Liver (tissue), 8 donors: ENCODE measurements at regions not wholly inside any gene's neighbourhood (a gene's known extent, or its start where the extent isn't known, plus 50 kb on each side); places are given as distances from the start of the nearest gene placed in this dataset.

ENCODE experiments used
- DNase-seq: peaks from one replicate; pipeline ENCODE4 v3.0.0-alpha.2; 2017; ENCODE audit warnings: low spot score
- H3K27ac ChIP-seq, 2 donors: one replicate each; pipeline ENCODE4 v1.7.0; 2013; ENCODE audit warnings: inconsistent platforms in 2 of 2, low read length in 2 of 2, control low read depth in 1 of 2, low read depth in 1 of 2, mild to moderate bottlenecking in 1 of 2
- H3K27me3 ChIP-seq, 4 donors: one replicate each; pipeline versions ENCODE4 v1.6.1 to v1.7.0; 2013; ENCODE audit warnings: low read length in 3 of 4, inconsistent platforms in 1 of 4, mild to moderate bottlenecking in 1 of 4, moderate library complexity in 1 of 4; ENCODE audit not compliant: control insufficient read depth in 4 of 4, insufficient read depth in 4 of 4
- H3K36me3 ChIP-seq, 4 donors: one replicate each; pipeline versions ENCODE4 v1.6.1 to v1.7.0; 2013; ENCODE audit warnings: low read length in 3 of 4, mild to moderate bottlenecking in 3 of 4, low read depth in 1 of 4, moderate library complexity in 1 of 4; ENCODE audit not compliant: control insufficient read depth in 4 of 4, insufficient read depth in 3 of 4
- H3K4me1 ChIP-seq, 4 donors: one replicate each; pipeline versions ENCODE4 v1.6.1 to v1.7.0; 2013; ENCODE audit warnings: low read length in 3 of 4, mild to moderate bottlenecking in 3 of 4, moderate library complexity in 1 of 4; ENCODE audit not compliant: control insufficient read depth in 4 of 4, insufficient read depth in 4 of 4
- H3K4me3 ChIP-seq, 3 donors: one replicate each; pipeline versions ENCODE4 v1.6.1 to v1.7.0; 2013; ENCODE audit warnings: low read length in 3 of 3, control low read depth in 1 of 3, low read depth in 1 of 3, mild to moderate bottlenecking in 1 of 3
- H3K9ac ChIP-seq, 2 donors: one replicate each; pipeline ENCODE4 v1.7.0; 2013; ENCODE audit warnings: low read length in 2 of 2, mild to moderate bottlenecking in 2 of 2, moderate library complexity in 2 of 2, control low read depth in 1 of 2, low read depth in 1 of 2
- H3K9me3 ChIP-seq, 4 donors: one replicate each; pipeline versions ENCODE4 v1.6.1 to v1.7.0; 2013; ENCODE audit warnings: low read length in 3 of 4; ENCODE audit not compliant: control insufficient read depth in 4 of 4
- ATF3 ChIP-seq: IDR thresholded peaks from 2 replicates; pipeline ENCODE4 v1.6.1; 2016; ENCODE audit warnings: antibody characterized with exemption
- CTCF ChIP-seq: fragments of 150-350 bp; IDR thresholded peaks from 2 replicates; pipeline ENCODE4 v1.5.1; 2017; ENCODE audit warnings: improper control_type of control experiment, low read depth, low read length; ENCODE audit not compliant: missing input control
- EGR1 ChIP-seq, 2 donors: IDR thresholded peaks; 2 replicates each; pipeline ENCODE4 v1.6.1; 2016 to 2018; ENCODE audit warnings: antibody characterized with exemption in 2 of 2, low read depth in 2 of 2
- FOXA1 ChIP-seq: IDR thresholded peaks from 2 replicates; pipeline ENCODE4 v1.6.1; 2016; ENCODE audit warnings: antibody characterized with exemption
- FOXA2 ChIP-seq: IDR thresholded peaks from 2 replicates; pipeline ENCODE4 v1.6.1; 2016; ENCODE audit warnings: antibody characterized with exemption
- GABPA ChIP-seq, 2 donors: IDR thresholded peaks in 1 of 2; conservative IDR thresholded peaks in 1 of 2; 2 replicates each; pipeline ENCODE4 v1.6.1; 2016; ENCODE audit warnings: antibody characterized with exemption in 2 of 2, mild to moderate bottlenecking in 1 of 2, moderate library complexity in 1 of 2
- HNF4A ChIP-seq, 2 donors: conservative IDR thresholded peaks; 2 replicates each; pipeline ENCODE4 v1.6.1; 2016; ENCODE audit warnings: antibody characterized with exemption in 2 of 2, mild to moderate bottlenecking in 2 of 2
- HNF4G ChIP-seq: IDR thresholded peaks from 2 replicates; pipeline ENCODE4 v1.6.1; 2016; ENCODE audit warnings: antibody characterized with exemption
- JUND ChIP-seq, 2 donors: IDR thresholded peaks; 2 replicates each; pipeline ENCODE4 v1.6.1; 2016; ENCODE audit warnings: antibody characterized with exemption in 2 of 2
- MAX ChIP-seq: IDR thresholded peaks from 2 replicates; pipeline ENCODE4 v1.6.1; 2016; ENCODE audit warnings: antibody characterized with exemption
- NR2F2 ChIP-seq: IDR thresholded peaks from 2 replicates; pipeline ENCODE4 v1.6.1; 2016; ENCODE audit warnings: antibody characterized with exemption
- RAD21 ChIP-seq, 2 donors: IDR thresholded peaks; 2 replicates each; pipeline ENCODE4 v1.6.1; 2016; ENCODE audit warnings: antibody characterized with exemption in 2 of 2, mild to moderate bottlenecking in 2 of 2
- REST ChIP-seq: IDR thresholded peaks from 2 replicates; pipeline ENCODE4 v1.6.1; 2016; ENCODE audit warnings: antibody characterized with exemption, mild to moderate bottlenecking
- RXRA ChIP-seq, 2 donors: IDR thresholded peaks; 2 replicates each; pipeline ENCODE4 v1.6.1; 2017 to 2018; ENCODE audit warnings: antibody characterized with exemption in 2 of 2, mild to moderate bottlenecking in 1 of 2
- SP1 ChIP-seq: IDR thresholded peaks from 2 replicates; pipeline ENCODE4 v1.6.1; 2018; ENCODE audit warnings: antibody characterized with exemption, mild to moderate bottlenecking
- TAF1 ChIP-seq: conservative IDR thresholded peaks from 2 replicates; pipeline ENCODE4 v1.6.1; 2016; ENCODE audit warnings: antibody characterized with exemption, mild to moderate bottlenecking
- YY1 ChIP-seq: IDR thresholded peaks from 2 replicates; pipeline ENCODE4 v1.6.1; 2016; ENCODE audit warnings: antibody characterized with exemption, mild to moderate bottlenecking
- ZBTB33 ChIP-seq: IDR thresholded peaks from 2 replicates; pipeline ENCODE4 v1.6.1; 2016; ENCODE audit warnings: antibody characterized with exemption
- WGBS: extraction: QIAGEN DNeasy Blood & Tissue Kit; methylation state at CpG from one replicate; pipeline ENCODE4 v1.1.7; 2013; 5-methylcytosine and 5-hydroxymethylcytosine counted together
- donor health status: healthy.
- donor health status: healthy.
- donor health status: healthy.
- donor health status: healthy.
- donor health status: healthy.

- no peak for DNase-seq
- no peak overlapping the region for H3K27ac ChIP-seq
- H3K4me3 ChIP-seq: no peak overlapping the region
- H3K36me3 ChIP-seq: no peaks in the 10 kb centered on the region
- no peaks in the 10 kb centered on the region for H3K4me1 ChIP-seq
- H3K27me3 ChIP-seq: no peaks in the 10 kb centered on the region
- peaks cover 2 to 20% (median 6%) of the 10 kb centered on the region in 4 donors for H3K9me3 ChIP-seq
- TF ChIP-seq YY1 (no peak), TAF1 (no peak), RAD21 (IDR thresholded peaks at IDR 0.05) (no peak), FOXA2 (no peak), HNF4A (conservative IDR thresholded peaks at IDR 0.05) (no peak), REST (no peak), RXRA (IDR thresholded peaks at IDR 0.05) (no peak), NR2F2 (no peak), MAX (no peak), ZBTB33 (no peak), CTCF (no peak), GABPA (IDR thresholded peaks at IDR 0.05 in 1 of 2, conservative IDR thresholded peaks at IDR 0.05 in 1 of 2) (no peak), EGR1 (IDR thresholded peaks at IDR 0.05; ENCODE audit: low read depth in 2 of 2) (no peak), HNF4G (no peak), FOXA1 (no peak), JUND (IDR thresholded peaks at IDR 0.05) (no peak), ATF3 (no peak), SP1 (no peak)
- H3K9ac ChIP-seq: no peak overlapping the region
- WGBS: 72% methylated on average over 2 of the region's 2 CpGs
Observed at GRCh38 chr7:10216462-10216861, 757.2 kb upstream of the PHF14 start.

GRCh38 chr7:10221084-10221483, 752.6 kb upstream of the PHF14 start:
- no peak overlapping the region for H3K4me3 ChIP-seq
- no peak overlapping the region for H3K27ac ChIP-seq
- no peaks in the 10 kb centered on the region for H3K4me1 ChIP-seq
- no peaks in the 10 kb centered on the region for H3K36me3 ChIP-seq
- H3K9ac ChIP-seq: no peak overlapping the region
- no peaks in the 10 kb centered on the region for H3K9me3 ChIP-seq
- no peaks in the 10 kb centered on the region for H3K27me3 ChIP-seq
- TF ChIP-seq HNF4A (conservative IDR thresholded peaks at IDR 0.05) (no peak), ZBTB33 (no peak), MAX (no peak), NR2F2 (no peak), RXRA (IDR thresholded peaks at IDR 0.05) (no peak), CTCF (no peak), FOXA1 (no peak), JUND (IDR thresholded peaks at IDR 0.05) (no peak), EGR1 (IDR thresholded peaks at IDR 0.05; ENCODE audit: low read depth in 2 of 2) (no peak), ATF3 (no peak), YY1 (no peak)
- no peak for DNase-seq
